Parathyroid adenoma (tissue), 2 donors: ENCODE measurements at regions not wholly inside any gene's neighbourhood (a gene's known extent, or its start where the extent isn't known, plus 50 kb on each side); places are given as distances from the start of the nearest gene placed in this dataset.

Source experiments
- H2AFZ ChIP-seq: fragments of 300-600 bp; sonication (generic); one replicate; pipeline ENCODE4 v1.7.0; 2017; ENCODE audit warnings: antibody characterized with exemption, mild to moderate bottlenecking
- H3K27ac ChIP-seq: fragments of 300-600 bp; sonication (generic); one replicate; pipeline ENCODE4 v1.7.0; 2017
- H3K27me3 ChIP-seq: fragments of 300-600 bp; sonication (generic); one replicate; pipeline ENCODE4 v1.7.0; 2017; ENCODE audit warnings: low read length; ENCODE audit not compliant: control insufficient read depth, insufficient read depth
- H3K36me3 ChIP-seq: fragments of 300-600 bp; sonication (generic); one replicate; pipeline ENCODE4 v1.7.0; 2017; ENCODE audit warnings: low read length; ENCODE audit not compliant: control insufficient read depth, insufficient read depth
- H3K4me1 ChIP-seq: fragments of 300-600 bp; sonication (generic); one replicate; pipeline ENCODE4 v1.7.0; 2017; ENCODE audit warnings: control low read depth
- H3K4me2 ChIP-seq: fragments of 300-600 bp; sonication (generic); one replicate; pipeline ENCODE4 v1.7.0; 2017; ENCODE audit warnings: low read length
- H3K4me3 ChIP-seq: fragments of 300-600 bp; sonication (generic); one replicate; pipeline ENCODE4 v1.7.0; 2017; ENCODE audit warnings: low read depth, low read length
- H3K79me2 ChIP-seq: fragments of 300-600 bp; sonication (generic); one replicate; pipeline ENCODE4 v1.7.0; 2017; ENCODE audit warnings: control low read depth
- H3K9ac ChIP-seq: fragments of 300-600 bp; sonication (generic); one replicate; pipeline ENCODE4 v1.7.0; 2017; ENCODE audit warnings: mild to moderate bottlenecking
- H3K9me3 ChIP-seq: fragments of 300-600 bp; sonication (generic); one replicate; pipeline ENCODE4 v1.7.0; 2017; ENCODE audit warnings: low read length; ENCODE audit not compliant: control insufficient read depth
- TF ChIP-seq, protein P1 (sequence below): fragments of 300-600 bp; sonication (generic); IDR thresholded peaks from one replicate; pipeline ENCODE4 v1.7.0; 2017; ENCODE audit warnings: antibody characterized with exemption, mild to moderate bottlenecking
- donor health status: primary hyperparathyroidism.

GRCh38 chr2:611519-611918 is 65.7 kb downstream of the TMEM18 start:
- no peaks in the 10 kb centered on the region for H3K4me1 ChIP-seq
- TF ChIP-seq, protein P1, sequence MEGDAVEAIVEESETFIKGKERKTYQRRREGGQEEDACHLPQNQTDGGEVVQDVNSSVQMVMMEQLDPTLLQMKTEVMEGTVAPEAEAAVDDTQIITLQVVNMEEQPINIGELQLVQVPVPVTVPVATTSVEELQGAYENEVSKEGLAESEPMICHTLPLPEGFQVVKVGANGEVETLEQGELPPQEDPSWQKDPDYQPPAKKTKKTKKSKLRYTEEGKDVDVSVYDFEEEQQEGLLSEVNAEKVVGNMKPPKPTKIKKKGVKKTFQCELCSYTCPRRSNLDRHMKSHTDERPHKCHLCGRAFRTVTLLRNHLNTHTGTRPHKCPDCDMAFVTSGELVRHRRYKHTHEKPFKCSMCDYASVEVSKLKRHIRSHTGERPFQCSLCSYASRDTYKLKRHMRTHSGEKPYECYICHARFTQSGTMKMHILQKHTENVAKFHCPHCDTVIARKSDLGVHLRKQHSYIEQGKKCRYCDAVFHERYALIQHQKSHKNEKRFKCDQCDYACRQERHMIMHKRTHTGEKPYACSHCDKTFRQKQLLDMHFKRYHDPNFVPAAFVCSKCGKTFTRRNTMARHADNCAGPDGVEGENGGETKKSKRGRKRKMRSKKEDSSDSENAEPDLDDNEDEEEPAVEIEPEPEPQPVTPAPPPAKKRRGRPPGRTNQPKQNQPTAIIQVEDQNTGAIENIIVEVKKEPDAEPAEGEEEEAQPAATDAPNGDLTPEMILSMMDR, result no peak
- no peak overlapping the region for H3K4me3 ChIP-seq
- H3K36me3 ChIP-seq, result no peaks in the 10 kb centered on the region
- no peaks in the 10 kb centered on the region for H3K27me3 ChIP-seq
- no peaks in the 10 kb centered on the region for H3K9me3 ChIP-seq
- H3K27ac ChIP-seq, result no peak overlapping the region
- no peak overlapping the region for H3K4me2 ChIP-seq
- no peaks in the 10 kb centered on the region for H3K79me2 ChIP-seq
- no peak overlapping the region for H2AFZ ChIP-seq
- H3K9ac ChIP-seq, result no peak overlapping the region

GRCh38 chr2:610491-610890 is 66.7 kb downstream of the TMEM18 start:
- Histone ChIP-seq H3K4me2 (no peak overlapping the region), H3K9ac (no peak overlapping the region), H3K36me3 (no peaks in the 10 kb centered on the region), H3K79me2 (no peaks in the 10 kb centered on the region), H3K27ac (no peak overlapping the region), H2AFZ (no peak overlapping the region), H3K4me3 (no peak overlapping the region), H3K27me3 (no peaks in the 10 kb centered on the region), H3K4me1 (no peaks in the 10 kb centered on the region), H3K9me3 (no peaks in the 10 kb centered on the region)
- TF ChIP-seq, protein P1, result no peak

- H3K36me3 ChIP-seq, result no peaks in the 10 kb centered on the region
- no peaks in the 10 kb centered on the region for H3K79me2 ChIP-seq
- TF ChIP-seq, protein P1, result no peak
- H3K27ac ChIP-seq, result no peak overlapping the region
- no peaks in the 10 kb centered on the region for H3K9me3 ChIP-seq
- H2AFZ ChIP-seq, result no peak overlapping the region
- no peaks in the 10 kb centered on the region for H3K27me3 ChIP-seq
- no peak overlapping the region for H3K4me2 ChIP-seq
- H3K4me3 ChIP-seq, result no peak overlapping the region
- no peaks in the 10 kb centered on the region for H3K4me1 ChIP-seq
- no peak overlapping the region for H3K9ac ChIP-seq
Observed at GRCh38 chr2:609881-610280, 67.3 kb downstream of the TMEM18 start.

DNA sequence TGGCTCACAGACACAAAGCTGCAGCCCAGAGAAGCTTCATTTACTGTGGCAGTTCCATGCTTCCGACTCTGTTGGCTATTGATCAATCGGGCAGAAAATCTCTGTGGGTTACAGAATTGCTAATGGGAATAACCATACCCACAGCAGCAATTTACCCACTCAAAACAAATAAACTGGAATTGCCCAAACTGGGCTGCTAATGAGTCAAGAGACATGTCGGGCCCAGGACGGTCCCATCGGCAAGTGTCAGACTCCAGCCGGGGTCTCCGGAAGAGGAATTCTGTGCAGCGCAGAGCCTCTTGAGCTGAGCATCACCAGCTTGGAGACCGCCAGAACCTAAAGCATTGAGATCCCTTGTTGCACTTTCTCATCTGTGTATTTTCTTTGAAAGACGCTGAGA is 67.8 kb downstream of the TMEM18 start:
- H3K4me2 ChIP-seq, result no peak overlapping the region
- no peaks in the 10 kb centered on the region for H3K4me1 ChIP-seq
- no peak overlapping the region for H3K4me3 ChIP-seq
- TF ChIP-seq, protein P1, result no peak
- no peak overlapping the region for H3K27ac ChIP-seq
- H2AFZ ChIP-seq, result no peak overlapping the region
- H3K36me3 ChIP-seq, result no peaks in the 10 kb centered on the region
- H3K27me3 ChIP-seq, result no peaks in the 10 kb centered on the region
- H3K9me3 ChIP-seq, result no peaks in the 10 kb centered on the region
- no peaks in the 10 kb centered on the region for H3K79me2 ChIP-seq
- H3K9ac ChIP-seq, result no peak overlapping the region

- H3K9ac ChIP-seq, result no peak overlapping the region
- no peaks in the 10 kb centered on the region for H3K27me3 ChIP-seq
- H3K4me1 ChIP-seq, result no peaks in the 10 kb centered on the region
- no peak overlapping the region for H2AFZ ChIP-seq
- TF ChIP-seq, protein P1, result no peak
- no peaks in the 10 kb centered on the region for H3K79me2 ChIP-seq
- no peak overlapping the region for H3K4me2 ChIP-seq
- H3K27ac ChIP-seq, result no peak overlapping the region
- H3K9me3 ChIP-seq, result no peaks in the 10 kb centered on the region
- no peak overlapping the region for H3K4me3 ChIP-seq
- no peaks in the 10 kb centered on the region for H3K36me3 ChIP-seq
Observed at GRCh38 chr2:608711-609110, 68.5 kb downstream of the TMEM18 start.
